ENCODE measurements at regions not wholly inside any gene's neighbourhood (a gene's known extent, or its start where the extent isn't known, plus 50 kb on each side); places are given as distances from the start of the nearest gene placed in this dataset.

GRCh38 chr6:14048837-14049236, 68.7 kb upstream of the CD83 start:
- no peak overlapping the region for H3K4me3 ChIP-seq (replicated peaks in 1 of 3; ENCODE audit: insufficient read depth in 1 of 3, low read depth in 1 of 3, low read length in 3 of 3)
- FAIRE-seq (no peak), DNase-seq (ENCODE audit: low read depth, low spot score) (no peak)
- H3K27me3 ChIP-seq (ENCODE audit: control insufficient read depth in 2 of 2, insufficient read depth in 2 of 2, low read length in 2 of 2): peaks cover 0 to 4% of the 10 kb centered on the region in 2 experiments
- H3K9me1 ChIP-seq (replicated peaks; ENCODE audit: control insufficient read depth, extremely low read depth, insufficient read depth, low read length): no peaks in the 10 kb centered on the region
- no peaks in the 10 kb centered on the region for H3K9me3 ChIP-seq (replicated peaks; ENCODE audit: control insufficient read depth, insufficient read depth, low read length)
- H3K4me1 ChIP-seq (ENCODE audit: control insufficient read depth, extremely low read depth, insufficient read depth, low read length): no peaks in the 10 kb centered on the region
- no peak overlapping the region for H3K9ac ChIP-seq (replicated peaks; ENCODE audit: extremely low read depth, insufficient read depth, low read length)
- H3K36me3 ChIP-seq (ENCODE audit: control insufficient read depth in 2 of 2, extremely low read depth in 1 of 2, insufficient read depth in 2 of 2, low read length in 2 of 2): no peaks in the 10 kb centered on the region
- intact Hi-C loops (cut with micrococcal nuclease): loop anchor here (10.0 kb wide), 1 partner anchor 96 kb away; no protein-coding TSS in a partner anchor
- no peak overlapping the region for H2AFZ ChIP-seq (ENCODE audit: low read depth, low read length)
- no peaks in the 10 kb centered on the region for H3K79me2 ChIP-seq (ENCODE audit: control insufficient read depth, insufficient read depth, low read length)
- H3K4me2 ChIP-seq (ENCODE audit: insufficient read depth, low read length): no peak overlapping the region
- BruUV-seq (replicated peaks): no TSS peak
- dilution Hi-C loops (cut with MboI; ENCODE audit: extremely low pct_ligation_motif_present, low sequenced_read_pairs): no loop called here
- CTCF ChIA-PET: interaction anchor here (1.6 to 6.7 kb wide), 3 partner anchors 9 to 140 kb away, joined by 8 to 203 read pairs (median 79); no protein-coding TSS in a partner anchor
- TF ChIP-seq MYC (IDR thresholded peaks at IDR 0.05; ENCODE audit: low read depth, low read length) (no peak), POLR2A (IDR thresholded peaks at IDR 0.05; ENCODE audit: low read depth, low read length) (no peak), POLR2AphosphoS5 (IDR thresholded peaks at IDR 0.05; ENCODE audit: insufficient read depth, low read depth, low read length) (no peak), CTCF (IDR thresholded peaks at IDR 0.05; ENCODE audit: extremely low read depth in 1 of 2, insufficient read depth in 1 of 2, low read depth in 1 of 2, low read length in 2 of 2) (no peak), FOS (IDR thresholded peaks at IDR 0.05; ENCODE audit: borderline replicate concordance, insufficient read depth, low read length) (no peak), EZH2 (IDR thresholded peaks at IDR 0.05; ENCODE audit: borderline replicate concordance, low read depth, low read length, severe bottlenecking) (no peak), JUN (IDR thresholded peaks at IDR 0.05; ENCODE audit: borderline replicate concordance, insufficient read depth, insufficient read length, low read depth) (no peak), GATA2 (IDR thresholded peaks at IDR 0.05; ENCODE audit: insufficient read depth, insufficient read length, low read depth, low read length) (no peak)
- POLR2A ChIA-PET: no interaction called here
- no peak overlapping the region for H3K27ac ChIP-seq (ENCODE audit: insufficient read depth, low read depth, low read length)
- no peaks in the 10 kb centered on the region for H4K20me1 ChIP-seq (replicated peaks; ENCODE audit: control insufficient read depth, extremely low read depth, insufficient read depth, low read length)
